ENCODE measurements at regions not wholly inside any gene's neighbourhood (a gene's known extent, or its start where the extent isn't known, plus 50 kb on each side); places are given as distances from the start of the nearest gene placed in this dataset.

- TF ChIP-seq, protein P1, sequence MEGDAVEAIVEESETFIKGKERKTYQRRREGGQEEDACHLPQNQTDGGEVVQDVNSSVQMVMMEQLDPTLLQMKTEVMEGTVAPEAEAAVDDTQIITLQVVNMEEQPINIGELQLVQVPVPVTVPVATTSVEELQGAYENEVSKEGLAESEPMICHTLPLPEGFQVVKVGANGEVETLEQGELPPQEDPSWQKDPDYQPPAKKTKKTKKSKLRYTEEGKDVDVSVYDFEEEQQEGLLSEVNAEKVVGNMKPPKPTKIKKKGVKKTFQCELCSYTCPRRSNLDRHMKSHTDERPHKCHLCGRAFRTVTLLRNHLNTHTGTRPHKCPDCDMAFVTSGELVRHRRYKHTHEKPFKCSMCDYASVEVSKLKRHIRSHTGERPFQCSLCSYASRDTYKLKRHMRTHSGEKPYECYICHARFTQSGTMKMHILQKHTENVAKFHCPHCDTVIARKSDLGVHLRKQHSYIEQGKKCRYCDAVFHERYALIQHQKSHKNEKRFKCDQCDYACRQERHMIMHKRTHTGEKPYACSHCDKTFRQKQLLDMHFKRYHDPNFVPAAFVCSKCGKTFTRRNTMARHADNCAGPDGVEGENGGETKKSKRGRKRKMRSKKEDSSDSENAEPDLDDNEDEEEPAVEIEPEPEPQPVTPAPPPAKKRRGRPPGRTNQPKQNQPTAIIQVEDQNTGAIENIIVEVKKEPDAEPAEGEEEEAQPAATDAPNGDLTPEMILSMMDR (IDR thresholded peaks at IDR 0.05; ENCODE audit: low read length) = no peak
- TF ChIP-seq EZH2 (optimal IDR thresholded peaks at IDR 0.05; ENCODE audit: low read depth, low read length) (no peak), EZH2phosphoT487 (IDR thresholded peaks at IDR 0.05; ENCODE audit: low read length) (no peak)
- no peaks in the 10 kb centered on the region for H3F3A ChIP-seq (ENCODE audit: insufficient read depth, low read length)
- H3K9me2 ChIP-seq (replicated peaks; ENCODE audit: insufficient read depth, low read length) = no peaks in the 10 kb centered on the region
- H3K4me2 ChIP-seq (ENCODE audit: low read depth, low read length) = no peak overlapping the region
- H3K27ac ChIP-seq (ENCODE audit: low read length) = no peak overlapping the region
- H3K9ac ChIP-seq (ENCODE audit: low read length) = no peak overlapping the region
- no peaks in the 10 kb centered on the region for H3K36me3 ChIP-seq (replicated peaks; ENCODE audit: insufficient read depth, low read length)
- no peaks in the 10 kb centered on the region for H4K20me1 ChIP-seq (ENCODE audit: insufficient read depth, low read length)
- no peaks in the 10 kb centered on the region for H3K9me3 ChIP-seq (replicated peaks; ENCODE audit: insufficient read depth, low read length)
- no peaks in the 10 kb centered on the region for H3K4me1 ChIP-seq (ENCODE audit: low read length)
- DNase-seq = no peak
- no peaks in the 10 kb centered on the region for H3K79me2 ChIP-seq (ENCODE audit: low read length)
- H2AFZ ChIP-seq (ENCODE audit: low read length) = no peak overlapping the region
- H3K27me3 ChIP-seq (replicated peaks; ENCODE audit: insufficient read depth, low read length) = no peaks in the 10 kb centered on the region
- no peak overlapping the region for H3K4me3 ChIP-seq (ENCODE audit: low read length)
Measured at GRCh38 chr21:35361988-35362387, 312.9 kb upstream of the RUNX1 start.

DNA sequence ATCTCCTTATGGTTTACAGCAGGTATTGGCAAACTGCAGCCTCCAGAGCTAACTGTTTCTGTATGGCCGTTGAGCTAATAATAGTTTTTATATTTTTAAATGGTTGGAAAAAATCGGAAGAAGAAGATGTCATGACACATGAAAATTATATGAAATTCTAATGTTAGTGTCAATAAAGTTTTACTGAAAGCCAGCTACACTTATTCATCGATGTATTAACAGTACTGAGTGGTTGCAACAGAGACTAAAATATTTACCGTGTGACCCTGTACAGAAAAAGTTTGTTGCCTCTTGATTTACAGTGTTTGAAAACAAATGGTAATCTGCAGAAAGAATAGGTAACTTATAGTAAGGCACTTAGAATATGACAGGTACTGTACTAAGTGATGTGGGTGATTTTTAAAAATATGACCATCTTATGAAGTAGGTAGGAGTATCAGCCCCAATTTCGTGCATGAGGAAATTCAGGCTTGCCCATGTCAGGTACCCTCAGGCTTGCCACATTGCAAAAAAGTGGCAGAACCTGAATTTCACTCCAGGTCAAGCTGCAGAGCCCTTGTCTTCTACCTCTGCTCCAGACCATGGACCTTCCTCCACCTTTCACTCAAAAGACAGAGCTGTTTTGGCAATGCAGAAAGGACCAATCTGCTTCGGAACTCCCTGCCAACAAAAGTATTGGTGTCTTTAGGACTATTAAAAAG lies 311.9 kb upstream of the RUNX1 start:
- Histone ChIP-seq H3K79me2 (ENCODE audit: low read length) (no peaks in the 10 kb centered on the region), H3K9me3 (replicated peaks; ENCODE audit: insufficient read depth, low read length) (no peaks in the 10 kb centered on the region), H3K27ac (ENCODE audit: low read length) (no peak overlapping the region), H3F3A (ENCODE audit: insufficient read depth, low read length) (no peaks in the 10 kb centered on the region), H3K4me2 (ENCODE audit: low read depth, low read length) (no peak overlapping the region), H3K9me2 (replicated peaks; ENCODE audit: insufficient read depth, low read length) (no peaks in the 10 kb centered on the region), H3K27me3 (replicated peaks; ENCODE audit: insufficient read depth, low read length) (no peaks in the 10 kb centered on the region), H3K36me3 (replicated peaks; ENCODE audit: insufficient read depth, low read length) (no peaks in the 10 kb centered on the region), H4K20me1 (ENCODE audit: insufficient read depth, low read length) (no peaks in the 10 kb centered on the region), H3K4me3 (ENCODE audit: low read length) (no peak overlapping the region), H3K9ac (ENCODE audit: low read length) (no peak overlapping the region), H2AFZ (ENCODE audit: low read length) (no peak overlapping the region), H3K4me1 (ENCODE audit: low read length) (no peaks in the 10 kb centered on the region)
- no peak for TF ChIP-seq EZH2 (optimal IDR thresholded peaks at IDR 0.05; ENCODE audit: low read depth, low read length)
- no peak for TF ChIP-seq EZH2phosphoT487 (IDR thresholded peaks at IDR 0.05; ENCODE audit: low read length)
- TF ChIP-seq, protein P1 (IDR thresholded peaks at IDR 0.05; ENCODE audit: low read length) = no peak
- no peak for DNase-seq

- H2AFZ ChIP-seq (ENCODE audit: low read length) = no peak overlapping the region
- no peaks in the 10 kb centered on the region for H3K36me3 ChIP-seq (replicated peaks; ENCODE audit: insufficient read depth, low read length)
- DNase-seq = no peak
- no peak overlapping the region for H3K4me2 ChIP-seq (ENCODE audit: low read depth, low read length)
- H3K79me2 ChIP-seq (ENCODE audit: low read length) = no peaks in the 10 kb centered on the region
- H3K9me3 ChIP-seq (replicated peaks; ENCODE audit: insufficient read depth, low read length) = no peaks in the 10 kb centered on the region
- no peak overlapping the region for H3K27ac ChIP-seq (ENCODE audit: low read length)
- TF ChIP-seq, protein P1 (IDR thresholded peaks at IDR 0.05; ENCODE audit: low read length) = no peak
- TF ChIP-seq EZH2 (optimal IDR thresholded peaks at IDR 0.05; ENCODE audit: low read depth, low read length) (no peak), EZH2phosphoT487 (IDR thresholded peaks at IDR 0.05; ENCODE audit: low read length) (no peak)
- no peak overlapping the region for H3K4me3 ChIP-seq (ENCODE audit: low read length)
- no peak overlapping the region for H3K9ac ChIP-seq (ENCODE audit: low read length)
- no peaks in the 10 kb centered on the region for H3K27me3 ChIP-seq (replicated peaks; ENCODE audit: insufficient read depth, low read length)
- no peaks in the 10 kb centered on the region for H3K9me2 ChIP-seq (replicated peaks; ENCODE audit: insufficient read depth, low read length)
- H3F3A ChIP-seq (ENCODE audit: insufficient read depth, low read length) = no peaks in the 10 kb centered on the region
- H3K4me1 ChIP-seq (ENCODE audit: low read length) = no peaks in the 10 kb centered on the region
- H4K20me1 ChIP-seq (ENCODE audit: insufficient read depth, low read length) = no peaks in the 10 kb centered on the region
Measured at GRCh38 chr21:35359076-35359475, 310.0 kb upstream of the RUNX1 start.
